Muscle of leg (tissue), 3 donors: ENCODE measurements at regions not wholly inside any gene's neighbourhood (a gene's known extent, or its start where the extent isn't known, plus 50 kb on each side); places are given as distances from the start of the nearest gene placed in this dataset.
"Not testable (repeated sequence)": the region's sequence is repeated elsewhere in the genome, so short reads cannot be mapped to it uniquely, and the experiment has no call there.

Experiments used
- DNase-seq: peaks from one replicate; pipeline ENCODE4 v3.0.0; 2013
- H3K27ac ChIP-seq: one replicate; pipeline ENCODE4 v1.5.1; 2013; ENCODE audit warnings: mild to moderate bottlenecking, low read length, control low read depth
- H3K27me3 ChIP-seq: one replicate; pipeline ENCODE4 v1.6.1; 2013; ENCODE audit warnings: low read length; ENCODE audit not compliant: control insufficient read depth, insufficient read depth
- H3K36me3 ChIP-seq: one replicate; pipeline ENCODE4 v1.6.1; 2013; ENCODE audit warnings: low read length; ENCODE audit not compliant: control insufficient read depth, insufficient read depth
- H3K4me1 ChIP-seq: one replicate; pipeline ENCODE4 v1.6.1; 2013; ENCODE audit warnings: low read length; ENCODE audit not compliant: control insufficient read depth, insufficient read depth
- H3K4me3 ChIP-seq: one replicate; pipeline ENCODE4 v1.5.1; 2013; ENCODE audit warnings: low read length, control low read depth
- H3K9me3 ChIP-seq: replicated peaks from 2 replicates; pipeline ENCODE4 v1.6.1; 2013; ENCODE audit warnings: low read depth, low read length; ENCODE audit not compliant: control insufficient read depth
- WGBS: methylation state at CpG from one replicate; pipeline ENCODE4 v1.1.5; 2013; ENCODE audit warnings: missing lambda C conversion rate; ENCODE audit not compliant: insufficient coverage; 5-methylcytosine and 5-hydroxymethylcytosine counted together

DNA sequence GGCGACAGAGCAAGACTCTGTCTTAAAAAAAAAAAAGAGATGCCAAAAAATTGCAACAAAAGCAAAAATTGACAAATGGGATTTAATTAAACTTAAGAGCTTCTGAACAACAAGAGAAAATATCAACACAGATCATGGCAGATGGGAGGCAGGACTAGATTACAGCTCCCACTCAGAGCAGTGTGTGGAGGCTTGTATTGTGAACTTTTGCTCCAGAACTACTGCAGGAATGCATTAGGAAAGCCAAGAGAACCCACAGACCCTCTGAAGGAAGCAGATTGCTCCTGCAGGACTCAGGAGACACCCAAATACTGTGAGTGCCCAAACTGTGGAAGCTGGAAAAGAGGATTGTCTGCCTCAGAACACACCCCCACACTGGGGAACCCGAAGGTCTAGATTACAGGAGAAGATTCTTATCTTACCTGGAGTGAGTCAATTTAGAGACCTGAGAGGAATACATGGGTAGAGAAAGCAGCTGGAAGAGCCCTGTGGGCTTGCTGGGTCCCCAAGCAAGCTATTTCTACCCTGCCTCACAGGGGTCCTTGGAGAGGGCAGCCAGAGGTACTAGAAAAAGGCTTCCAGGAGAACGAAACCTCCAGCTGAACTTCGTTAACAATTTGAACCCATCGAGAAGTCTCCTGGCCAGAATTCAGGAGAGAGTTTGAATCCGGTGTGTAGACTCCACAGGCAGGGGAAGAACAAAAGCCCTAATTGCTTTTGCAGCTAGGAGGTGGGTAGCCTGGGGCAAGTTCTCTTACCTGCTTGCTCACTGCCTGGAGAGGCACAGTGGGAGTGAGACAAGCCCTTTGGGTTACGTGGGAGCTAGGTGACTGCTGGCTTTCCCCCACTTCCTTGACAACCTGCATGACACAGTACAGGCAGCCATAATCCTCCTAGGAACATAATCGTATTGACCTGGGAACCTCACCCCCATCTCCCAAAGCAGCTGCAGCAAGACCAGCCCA lies 593.4 kb upstream of the RGMB start:
- H3K36me3 ChIP-seq: no peaks in the 10 kb centered on the region
- H3K4me1 ChIP-seq: no peaks in the 10 kb centered on the region
- no peak overlapping the region for H3K27ac ChIP-seq
- no peaks in the 10 kb centered on the region for H3K27me3 ChIP-seq
- no peak for DNase-seq
- WGBS: 57% methylated on average over 4 of the region's 8 CpGs
- no peak overlapping the region for H3K4me3 ChIP-seq
- peaks cover 2% of the 10 kb centered on the region for H3K9me3 ChIP-seq

DNA sequence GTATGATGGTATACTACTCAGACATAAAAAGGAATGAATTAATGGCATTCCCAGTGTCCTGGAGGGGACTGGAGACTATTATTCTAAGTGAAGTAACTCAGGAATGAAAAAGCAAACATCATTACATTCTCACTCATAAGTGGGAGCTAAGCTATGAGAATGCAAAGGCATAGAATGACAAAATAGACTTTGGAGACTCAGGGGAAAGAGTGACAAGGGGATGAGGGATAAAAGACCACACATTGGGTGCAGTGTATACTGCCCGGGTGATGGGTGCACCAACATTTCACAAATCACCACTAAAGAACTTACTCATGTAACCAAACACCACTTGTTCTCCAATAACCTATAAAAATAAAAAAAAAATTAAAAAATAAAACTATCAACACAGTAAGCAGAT lies 587.3 kb upstream of the RGMB start:
- Histone ChIP-seq H3K27ac (no peak overlapping the region), H3K36me3 (no peaks in the 10 kb centered on the region), H3K9me3 (peaks cover 2% of the 10 kb centered on the region), H3K4me1 (no peaks in the 10 kb centered on the region), H3K4me3 (no peak overlapping the region), H3K27me3 (no peaks in the 10 kb centered on the region)
- no peak for DNase-seq
- no CpG with 5 or more reads among the region's 1 CpG for WGBS

GRCh38 chr5:98187945-98188344 lies 585.5 kb upstream of the RGMB start:
- no peak overlapping the region for H3K27ac ChIP-seq
- no CpG with 5 or more reads among the region's 1 CpG for WGBS
- DNase-seq: no peak
- no peaks in the 10 kb centered on the region for H3K36me3 ChIP-seq
- H3K9me3 ChIP-seq: peaks cover under 1% of the 10 kb centered on the region
- no peaks in the 10 kb centered on the region for H3K4me1 ChIP-seq
- H3K27me3 ChIP-seq: no peaks in the 10 kb centered on the region
- no peak overlapping the region for H3K4me3 ChIP-seq

GRCh38 chr5:98190344-98190743 lies 583.1 kb upstream of the RGMB start:
- H3K36me3 ChIP-seq, H3K27me3 ChIP-seq, H3K4me3 ChIP-seq, H3K27ac ChIP-seq, H3K9me3 ChIP-seq, DNase-seq, H3K4me1 ChIP-seq: not testable (repeated sequence)
- WGBS: no CpG with 5 or more reads among the region's 4 CpGs

GRCh38 chr5:98193921-98194760 lies 579.3 kb upstream of the RGMB start:
- H3K9me3 ChIP-seq: no peaks in the 10 kb centered on the region

GRCh38 chr5:98200726-98201541 lies 572.5 kb upstream of the RGMB start:
- Histone ChIP-seq H3K9me3 (no peaks in the 10 kb centered on the region), H3K4me3 (no peak overlapping the region), H3K27ac (no peak overlapping the region), H3K27me3 (no peaks in the 10 kb centered on the region), H3K36me3 (no peaks in the 10 kb centered on the region), H3K4me1 (no peaks in the 10 kb centered on the region)
- 37% methylated on average over 3 of the region's 9 CpGs for WGBS
- DNase-seq: peak; percentile 86

More at GRCh38 chr5:98193921-98194760, 579.3 kb upstream of the RGMB start:
- H3K27ac ChIP-seq: no peak overlapping the region
- H3K4me1 ChIP-seq: no peaks in the 10 kb centered on the region
- H3K36me3 ChIP-seq: no peaks in the 10 kb centered on the region
- no CpG with 5 or more reads among the region's 3 CpGs for WGBS
- no peaks in the 10 kb centered on the region for H3K27me3 ChIP-seq
- no peak overlapping the region for H3K4me3 ChIP-seq
- DNase-seq: no peak

DNA sequence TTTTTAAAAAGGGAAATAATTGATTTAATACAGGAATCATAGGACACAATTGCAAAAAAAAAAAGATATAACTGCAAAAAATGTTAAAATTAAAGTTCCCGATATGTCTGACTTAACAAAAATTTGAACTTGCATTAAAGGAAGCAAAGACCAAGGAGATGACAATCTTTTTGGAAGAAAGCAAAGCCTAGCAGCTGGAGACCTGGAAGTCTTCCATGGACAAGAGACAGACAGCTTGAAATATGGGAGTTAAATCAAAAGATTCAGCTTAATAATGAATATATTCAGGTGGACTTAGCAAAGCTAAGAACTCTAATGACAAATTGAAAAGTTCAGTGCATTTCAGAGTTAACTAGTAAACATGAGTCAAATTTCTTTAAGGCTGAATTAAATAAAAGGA lies 568.7 kb upstream of the RGMB start:
- WGBS: no CpG with 5 or more reads among the region's 1 CpG
- no peak overlapping the region for H3K4me3 ChIP-seq

GRCh38 chr5:98205691-98206461 lies 567.6 kb upstream of the RGMB start:
- Histone ChIP-seq H3K4me1 (no peaks in the 10 kb centered on the region), H3K36me3 (no peaks in the 10 kb centered on the region), H3K9me3 (no peaks in the 10 kb centered on the region), H3K4me3 (no peak overlapping the region), H3K27ac (no peak overlapping the region), H3K27me3 (no peaks in the 10 kb centered on the region)
- no CpG with 5 or more reads among the region's 2 CpGs for WGBS
- DNase-seq: peak; percentile 82

More for the DNA sequence above, 568.7 kb upstream of the RGMB start:
- peak; percentile 60 for DNase-seq
- Histone ChIP-seq H3K9me3 (no peaks in the 10 kb centered on the region), H3K27me3 (no peaks in the 10 kb centered on the region), H3K4me1 (no peaks in the 10 kb centered on the region), H3K36me3 (no peaks in the 10 kb centered on the region), H3K27ac (peak overlapping the region; percentile 33)

GRCh38 chr5:98206566-98206965 lies 566.9 kb upstream of the RGMB start:
- Histone ChIP-seq H3K9me3 (no peaks in the 10 kb centered on the region), H3K4me3 (no peak overlapping the region), H3K36me3 (no peaks in the 10 kb centered on the region), H3K27me3 (no peaks in the 10 kb centered on the region), H3K4me1 (no peaks in the 10 kb centered on the region), H3K27ac (no peak overlapping the region)
- DNase-seq: peak; percentile 25
- no CpG with 5 or more reads among the region's 2 CpGs for WGBS
